Testis (tissue), 2 donors: ENCODE measurements at regions not wholly inside any gene's neighbourhood (a gene's known extent, or its start where the extent isn't known, plus 50 kb on each side); places are given as distances from the start of the nearest gene placed in this dataset.

Source experiments
- DNase-seq: peaks from one replicate; pipeline ENCODE4 v3.0.0-alpha.2; 2019
- H3K27ac ChIP-seq, 2 donors: fragments of 200-600 bp; sonication (generic); one replicate each; pipeline ENCODE4 v1.5.1; 2019
- H3K27me3 ChIP-seq: fragments of 200-600 bp; sonication (generic); one replicate; pipeline ENCODE4 v1.5.1; 2019
- H3K36me3 ChIP-seq: fragments of 200-600 bp; sonication (generic); one replicate; pipeline ENCODE4 v1.5.1; 2017; ENCODE audit warnings: low read depth; ENCODE audit errors: missing control alignments
- H3K4me1 ChIP-seq: fragments of 200-600 bp; sonication (generic); one replicate; pipeline ENCODE4 v1.5.1; 2019
- H3K4me3 ChIP-seq, 2 donors: fragments of 200-600 bp; sonication (generic); one replicate each; pipeline ENCODE4 v1.5.1; 2017 to 2019
- H3K9me3 ChIP-seq: fragments of 200-600 bp; sonication (generic); one replicate; pipeline ENCODE4 v1.5.1; 2017
- CTCF ChIP-seq, 3 experiments: fragments of 450-650 bp in 2 of 3; fragments of 200-600 bp in 1 of 3; sonication (generic) in 1 of 3; IDR thresholded peaks; one replicate each; pipeline ENCODE4 v1.5.1; 2016 to 2019; ENCODE audit warnings: antibody characterized with exemption in 3 of 3, mild to moderate bottlenecking in 2 of 3, moderate library complexity in 1 of 3
- POLR2A ChIP-seq: fragments of 450-650 bp; IDR thresholded peaks from one replicate; pipeline ENCODE4 v1.6.1; 2017; ENCODE audit warnings: antibody characterized with exemption, mild to moderate bottlenecking, moderate library complexity
- WGBS, 2 donors: methylation state at CpG; one replicate each; pipeline ENCODE4 v1.1.5; 2018; 5-methylcytosine and 5-hydroxymethylcytosine counted together
- intact Hi-C: fragments of 100-400 bp; cut with DNase I; formaldehyde crosslinking; loops from one replicate; pipeline ENCODE4 v1.15.1; 2023; ENCODE audit warnings: low total_unique reads

- Histone ChIP-seq H3K27me3 (no peaks in the 10 kb centered on the region), H3K4me1 (peaks cover 19% of the 10 kb centered on the region), H3K4me3 (no peak overlapping the region), H3K27ac (peak overlapping the region in 1 of 2 donors; percentile 82), H3K9me3 (no peaks in the 10 kb centered on the region), H3K36me3 (no peaks in the 10 kb centered on the region)
- intact Hi-C loops, result no loop called here
- no peak for TF ChIP-seq CTCF (IDR thresholded peaks at IDR 0.05)
- no peak for TF ChIP-seq POLR2A
- WGBS, 2 donors, result 57 to 69% methylated on average over 2 of the region's 2 CpGs
- no peak for DNase-seq
These were observed 135.4 kb upstream of the DMRT1 start for GRCh38 chr9:706073-706472.

GRCh38 chr9:706606-707459, 134.7 kb upstream of the DMRT1 start:
- Histone ChIP-seq H3K4me1 (peaks cover 19% of the 10 kb centered on the region), H3K4me3 (peak overlapping the region; percentile 55 to 63), H3K9me3 (no peaks in the 10 kb centered on the region), H3K36me3 (no peaks in the 10 kb centered on the region), H3K27ac (peak overlapping the region; percentile 72 to 82), H3K27me3 (no peaks in the 10 kb centered on the region)
- DNase-seq, result peak; percentile 78
- 0 to 1% methylated on average over 25 to 48 of the region's 51 CpGs for WGBS, 2 donors
- TF ChIP-seq CTCF (IDR thresholded peaks at IDR 0.05) (no peak), POLR2A (no peak)
- intact Hi-C loops, result no loop called here

- Histone ChIP-seq H3K4me1 (peaks cover 19% of the 10 kb centered on the region), H3K4me3 (no peak overlapping the region), H3K27me3 (no peaks in the 10 kb centered on the region), H3K36me3 (no peaks in the 10 kb centered on the region), H3K27ac (peak overlapping the region in 1 of 2 donors; percentile 26), H3K9me3 (no peaks in the 10 kb centered on the region)
- TF ChIP-seq CTCF (IDR thresholded peaks at IDR 0.05) (no peak), POLR2A (no peak)
- intact Hi-C loops, result no loop called here
- 21 to 27% methylated on average over 7 of the region's 7 CpGs for WGBS, 2 donors
- no peak for DNase-seq
These were observed 133.3 kb upstream of the DMRT1 start for GRCh38 chr9:708182-708550.

- 55 to 60% methylated on average over 9 of the region's 9 CpGs for WGBS, 2 donors
- peak; percentile 64 for DNase-seq
- H3K9me3 ChIP-seq, result no peaks in the 10 kb centered on the region
- H3K4me3 ChIP-seq, result no peak overlapping the region
- no peaks in the 10 kb centered on the region for H3K27me3 ChIP-seq
- H3K4me1 ChIP-seq, result peaks cover 19% of the 10 kb centered on the region
- TF ChIP-seq CTCF (IDR thresholded peaks at IDR 0.05) (no peak), POLR2A (no peak)
- H3K27ac ChIP-seq, result peak overlapping the region; percentile 8 to 26
- intact Hi-C loops, result no loop called here
- H3K36me3 ChIP-seq, result no peaks in the 10 kb centered on the region
These were observed 132.7 kb upstream of the DMRT1 start for GRCh38 chr9:708551-709432.
